Activated CD4-positive, CD25-positive, alpha-beta regulatory T cell treated with anti-CD3 and anti-CD28 coated beads, Interleukin-2, amount 50 U/mL, for 24 hours (primary cell): ENCODE measurements at regions not wholly inside any gene's neighbourhood (a gene's known extent, or its start where the extent isn't known, plus 50 kb on each side); places are given as distances from the start of the nearest gene placed in this dataset.

ENCODE experiments used
- ATAC-seq, 2 donors: fragments of 150-1000 bp; cut with Tn5 transposase; one replicate each; pipeline ENCODE4 v1.10.0; 2021; ENCODE audit warnings: mild to moderate bottlenecking in 1 of 2, moderate library complexity in 1 of 2

GRCh38 chr6:134379599-134379998 lies 61.7 kb upstream of the SGK1 start:
- peak; percentile 8 to 25 for ATAC-seq

DNA sequence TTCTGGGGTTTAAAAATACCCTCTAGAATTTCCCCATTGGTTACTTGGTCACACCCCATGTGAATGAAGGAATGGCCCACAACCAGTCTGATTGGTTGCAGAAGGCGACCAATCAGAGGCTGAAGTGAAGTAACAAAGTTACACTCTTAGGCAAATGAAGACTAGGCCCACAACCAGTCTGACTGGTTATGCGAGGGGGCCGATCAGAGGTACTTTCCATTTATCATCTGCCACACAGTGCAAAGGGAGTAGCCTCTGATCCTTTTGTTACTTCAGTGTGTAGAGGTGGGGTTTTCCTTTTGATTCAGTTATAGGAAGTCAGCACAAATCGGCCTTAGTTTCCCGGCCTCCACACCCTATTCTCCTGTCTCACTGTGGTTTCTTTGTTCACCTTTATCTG lies 61.2 kb upstream of the SGK1 start:
- ATAC-seq: peak; percentile 91 to 92

DNA sequence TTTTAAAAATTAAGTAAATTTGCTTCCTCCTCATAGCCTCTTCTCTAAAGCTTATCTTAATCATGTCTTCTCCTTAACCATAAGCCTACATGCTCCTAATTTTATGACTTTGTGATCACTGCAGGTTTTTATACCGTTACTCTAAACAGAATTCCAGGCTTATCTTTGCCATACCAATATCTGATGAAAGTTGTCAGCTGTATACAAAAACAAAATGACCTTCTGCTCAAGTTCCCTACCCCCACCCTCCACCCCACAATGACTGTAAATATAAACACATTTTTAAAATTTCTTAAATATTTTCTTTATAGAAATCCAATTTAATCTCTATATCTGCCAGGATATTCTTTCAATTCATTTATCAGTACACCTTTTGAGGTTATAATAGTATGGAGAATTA lies 60.5 kb upstream of the SGK1 start:
- ATAC-seq: no peak

DNA sequence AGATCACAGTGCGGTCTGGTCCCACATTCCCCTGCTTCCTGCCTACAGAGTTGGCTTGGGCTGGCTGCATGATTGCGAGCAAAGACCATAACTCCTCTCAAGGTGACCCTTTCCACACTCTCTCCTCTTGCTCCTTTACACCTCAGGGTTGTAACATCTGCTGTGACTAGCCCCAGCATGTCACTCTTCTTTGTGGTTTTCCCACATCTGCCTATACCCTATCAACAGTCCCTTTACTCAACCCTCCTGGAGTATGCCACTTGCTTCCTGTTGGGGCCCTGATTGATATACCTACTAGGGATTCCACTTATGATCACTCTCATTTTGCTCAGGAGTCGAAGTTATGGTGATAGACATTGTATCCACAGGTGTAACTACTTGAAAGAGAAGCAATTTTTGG lies 58.9 kb upstream of the SGK1 start:
- ATAC-seq: no peak

DNA sequence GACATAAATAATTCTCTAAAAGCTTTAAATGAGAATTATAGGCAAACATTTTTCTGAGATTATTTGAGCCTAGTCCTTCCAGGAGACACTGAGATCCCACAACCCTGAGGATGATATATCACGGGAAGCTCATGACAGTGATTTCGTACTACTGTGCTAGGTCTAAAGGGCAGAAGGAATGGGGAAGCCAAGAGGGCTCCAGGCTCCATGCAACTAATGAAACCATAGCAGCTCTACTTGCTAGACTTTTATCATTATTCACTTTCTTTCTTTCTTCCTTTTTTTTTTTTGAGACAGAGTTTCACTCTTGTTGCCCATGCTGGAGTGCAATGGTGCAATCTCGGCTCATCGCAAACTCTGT lies 57.3 kb upstream of the SGK1 start:
- ATAC-seq: no peak

GRCh38 chr6:134374491-134375219 lies 56.7 kb upstream of the SGK1 start:
- no peak for ATAC-seq

DNA sequence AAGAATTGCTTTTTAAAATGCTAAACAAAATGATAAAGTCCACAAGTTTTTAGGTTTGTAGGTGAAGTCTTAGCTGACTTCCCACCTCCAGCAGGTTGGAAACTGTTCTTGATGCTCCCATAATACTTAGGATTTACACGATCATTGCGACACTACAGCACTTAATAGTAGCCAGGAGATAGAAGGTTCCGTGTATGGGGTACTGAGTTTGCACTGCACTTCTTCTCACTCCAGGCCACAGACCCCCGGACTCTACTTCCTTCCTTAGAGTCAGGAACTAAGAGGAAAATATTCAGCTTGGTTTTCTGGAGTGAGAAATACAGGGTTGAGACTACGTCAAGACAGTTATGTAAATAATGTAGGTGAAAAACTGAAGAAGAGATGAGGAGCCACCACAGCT lies 56.1 kb upstream of the SGK1 start:
- no peak for ATAC-seq

DNA sequence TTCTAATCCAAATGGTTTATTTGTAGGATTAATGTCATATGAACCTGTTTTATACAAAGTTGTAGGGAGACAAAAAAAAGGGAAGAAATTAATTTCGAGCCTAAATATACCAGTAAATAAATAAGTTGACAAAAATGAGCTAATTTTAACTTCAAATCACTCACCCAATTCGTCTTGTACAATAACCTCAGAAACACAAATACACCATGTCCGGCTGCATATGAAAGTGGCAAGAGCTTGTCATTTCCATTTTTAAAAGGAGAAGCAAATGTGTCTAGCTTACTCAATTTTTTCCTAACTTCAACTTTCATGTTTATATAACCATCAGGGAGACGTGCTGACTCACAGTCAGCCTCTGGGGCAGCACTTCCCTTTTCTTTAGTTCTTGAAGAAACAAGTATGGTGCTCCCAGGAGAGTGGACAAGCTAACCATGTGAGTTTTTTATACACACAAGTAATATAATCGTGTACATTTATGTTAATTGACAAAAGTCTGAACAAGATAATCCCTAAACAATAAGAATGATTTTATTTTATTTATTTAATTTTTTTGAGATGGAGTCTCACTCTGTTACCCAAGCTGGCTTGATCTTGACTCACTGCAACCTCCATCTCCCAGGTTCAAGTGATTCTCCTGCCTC lies 55.5 kb upstream of the SGK1 start:
- peak; percentile 53 to 73 for ATAC-seq

DNA sequence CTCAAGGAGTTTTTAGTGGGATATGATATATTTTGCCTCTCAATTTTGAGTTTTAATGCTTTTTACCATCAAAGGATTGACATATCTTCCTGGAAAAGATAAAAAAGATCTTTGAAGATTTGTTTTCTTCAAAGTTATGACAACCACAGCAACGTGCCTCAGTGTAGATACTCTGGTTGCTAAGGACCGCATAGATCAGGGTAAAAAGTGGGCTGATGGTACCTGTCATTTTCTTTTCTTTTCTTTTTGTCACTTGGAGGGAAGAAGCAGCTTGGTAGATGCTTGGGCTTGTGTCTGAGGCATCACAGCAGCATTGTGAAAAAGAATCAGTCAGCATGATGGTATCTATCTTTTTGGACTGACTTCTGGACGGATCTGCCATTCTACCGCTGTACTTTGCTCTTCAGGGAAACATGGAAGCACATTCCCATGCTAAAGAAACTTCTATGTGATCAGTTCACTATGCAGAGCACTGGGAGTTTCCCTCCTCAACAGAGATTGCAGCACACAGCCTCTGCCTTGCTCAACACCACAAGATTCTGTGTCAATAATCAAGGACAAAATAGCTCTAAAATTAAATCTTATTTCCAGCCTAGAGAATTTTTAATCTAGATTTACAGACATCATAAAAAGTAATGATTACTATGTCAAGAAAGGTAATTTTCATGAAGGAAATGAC lies 54.8 kb upstream of the SGK1 start:
- peak in 1 of 2 donors; percentile 6 for ATAC-seq

DNA sequence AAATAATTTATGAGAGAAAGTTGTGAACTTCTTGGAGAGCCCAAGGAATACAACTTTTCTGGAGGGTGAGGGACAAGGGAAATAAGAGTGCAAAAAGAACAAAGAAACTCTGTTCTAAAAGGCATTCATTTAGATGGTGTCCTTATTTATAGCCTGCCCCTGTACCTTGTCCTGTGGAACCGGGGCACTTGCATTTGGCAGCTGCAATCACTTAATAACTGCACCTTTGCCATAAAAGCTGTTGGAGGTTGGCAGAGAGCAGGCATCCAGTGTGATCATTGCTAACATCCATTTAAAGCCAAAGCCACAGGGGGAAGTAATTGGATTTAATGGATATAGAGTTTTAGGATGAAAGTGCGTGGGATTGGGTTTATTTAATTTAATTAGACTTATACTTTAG lies 50.8 kb upstream of the SGK1 start:
- ATAC-seq: no peak
